Thoracic aorta (tissue), 2 donors: ENCODE measurements at regions not wholly inside any gene's neighbourhood (a gene's known extent, or its start where the extent isn't known, plus 50 kb on each side); places are given as distances from the start of the nearest gene placed in this dataset.

ENCODE experiments used
- ATAC-seq: fragments of 150-250 bp; one replicate; pipeline ENCODE4 v1.8.0; 2017; ENCODE audit warnings: low read depth; ENCODE audit not compliant: insufficient number of reproducible peaks, low FRiP score
- DNase-seq: peaks from one replicate; pipeline ENCODE4 v3.0.0-alpha.2; 2020; ENCODE audit warnings: low spot score
- H3K27ac ChIP-seq, 2 donors: fragments of 200-600 bp; sonication (generic); 1 replicate in 1 of 2; 2 replicates in 1 of 2; pipeline ENCODE4 v1.5.1; 2016; ENCODE audit warnings: mild to moderate bottlenecking in 2 of 2, moderate library complexity in 2 of 2
- H3K27me3 ChIP-seq: fragments of 200-600 bp; sonication (generic); replicated peaks from 2 replicates; pipeline ENCODE4 v1.6.0; 2016; ENCODE audit warnings: mild to moderate bottlenecking; ENCODE audit not compliant: insufficient read depth
- H3K36me3 ChIP-seq: fragments of 200-600 bp; sonication (generic); one replicate; pipeline ENCODE4 v1.5.1; 2016
- H3K4me1 ChIP-seq, 2 donors: fragments of 200-600 bp; sonication (generic); 1 replicate in 1 of 2; 2 replicates in 1 of 2; pipeline versions ENCODE4 v1.5.1 to v1.6.0; 2016; ENCODE audit warnings: low read depth in 2 of 2, mild to moderate bottlenecking in 1 of 2; ENCODE audit not compliant: control insufficient read depth in 1 of 2
- H3K4me3 ChIP-seq: fragments of 200-600 bp; sonication (generic); 2 replicates; pipeline ENCODE4 v1.5.1; 2016; ENCODE audit warnings: mild to moderate bottlenecking
- H3K9me3 ChIP-seq: fragments of 200-600 bp; sonication (generic); 2 replicates; pipeline ENCODE4 v1.5.1; 2016
- CTCF ChIP-seq: fragments of 200-600 bp; sonication (generic); IDR thresholded peaks from one replicate; pipeline ENCODE4 v1.5.1; 2019; ENCODE audit warnings: antibody characterized with exemption

- no peak overlapping the region for H3K4me3 ChIP-seq
- H3K27ac ChIP-seq = no peak overlapping the region
- H3K27me3 ChIP-seq = no peaks in the 10 kb centered on the region
- H3K4me1 ChIP-seq = peaks cover under 1 to 13% of the 10 kb centered on the region in 2 donors
- no peaks in the 10 kb centered on the region for H3K36me3 ChIP-seq
- ATAC-seq (no peak), DNase-seq (no peak)
- no peak for TF ChIP-seq CTCF
- H3K9me3 ChIP-seq = no peaks in the 10 kb centered on the region
Observed at GRCh38 chr3:177367788-177368187, 170.5 kb upstream of the TBL1XR1 start.

GRCh38 chr3:177370246-177370822 lies 173.1 kb upstream of the TBL1XR1 start:
- H3K36me3 ChIP-seq = no peaks in the 10 kb centered on the region
- TF ChIP-seq CTCF = no peak
- DNase-seq (no peak), ATAC-seq (no peak)
- no peaks in the 10 kb centered on the region for H3K27me3 ChIP-seq
- peak overlapping the region in 1 of 2 donors; percentile 12 for H3K27ac ChIP-seq
- H3K4me3 ChIP-seq = no peak overlapping the region
- no peaks in the 10 kb centered on the region for H3K9me3 ChIP-seq
- H3K4me1 ChIP-seq = peaks cover 0 to 23% of the 10 kb centered on the region in 2 donors

GRCh38 chr3:177371146-177371545 lies 173.9 kb upstream of the TBL1XR1 start:
- no peak for DNase-seq
- no peak overlapping the region for H3K4me3 ChIP-seq
- peaks cover 0 to 23% of the 10 kb centered on the region in 2 donors for H3K4me1 ChIP-seq
- no peak overlapping the region for H3K27ac ChIP-seq
- no peaks in the 10 kb centered on the region for H3K27me3 ChIP-seq
- no peak for ATAC-seq
- no peak for TF ChIP-seq CTCF
- no peaks in the 10 kb centered on the region for H3K9me3 ChIP-seq
- no peaks in the 10 kb centered on the region for H3K36me3 ChIP-seq

GRCh38 chr3:177371888-177372287 lies 174.6 kb upstream of the TBL1XR1 start:
- no peak for TF ChIP-seq CTCF
- no peak for DNase-seq
- no peaks in the 10 kb centered on the region for H3K9me3 ChIP-seq
- H3K27me3 ChIP-seq = no peaks in the 10 kb centered on the region
- H3K4me3 ChIP-seq = no peak overlapping the region
- no peaks in the 10 kb centered on the region for H3K36me3 ChIP-seq
- no peak for ATAC-seq
- H3K4me1 ChIP-seq = peaks cover 0 to 23% of the 10 kb centered on the region in 2 donors
- H3K27ac ChIP-seq = no peak overlapping the region

GRCh38 chr3:177374323-177374722 lies 177.0 kb upstream of the TBL1XR1 start:
- H3K9me3 ChIP-seq = no peaks in the 10 kb centered on the region
- TF ChIP-seq CTCF = no peak
- H3K27ac ChIP-seq = peak overlapping the region; percentile 31 to 61
- no peak overlapping the region for H3K4me3 ChIP-seq
- DNase-seq = no peak
- peaks cover 0 to 23% of the 10 kb centered on the region in 2 donors for H3K4me1 ChIP-seq
- H3K36me3 ChIP-seq = no peaks in the 10 kb centered on the region
- no peaks in the 10 kb centered on the region for H3K27me3 ChIP-seq
- ATAC-seq = no peak
